KMS-11 (cell line): ENCODE measurements at regions not wholly inside any gene's neighbourhood (a gene's known extent, or its start where the extent isn't known, plus 50 kb on each side); places are given as distances from the start of the nearest gene placed in this dataset.

Experiments used
- H2AFZ ChIP-seq: fragments of 200-600 bp; sonication (generic); 2 replicates; pipeline ENCODE4 v1.6.1; 2016; ENCODE audit warnings: antibody characterized with exemption, mixed run types, low read depth
- H3K27ac ChIP-seq: fragments of 200-600 bp; sonication (generic); 2 replicates; pipeline ENCODE4 v1.6.1; 2016; ENCODE audit warnings: mild to moderate bottlenecking, mixed run types
- H3K27me3 ChIP-seq: fragments of 200-600 bp; sonication (generic); 2 replicates; pipeline ENCODE4 v1.6.1; 2017; ENCODE audit warnings: mild to moderate bottlenecking, low read depth, mixed run types, moderate library complexity; ENCODE audit not compliant: insufficient read depth
- H3K36me3 ChIP-seq: fragments of 200-600 bp; sonication (generic); 2 replicates; pipeline ENCODE4 v1.6.1; 2017; ENCODE audit warnings: mild to moderate bottlenecking, mixed run types; ENCODE audit not compliant: insufficient read depth
- H3K4me1 ChIP-seq: fragments of 200-600 bp; sonication (generic); 2 replicates; pipeline ENCODE4 v1.6.1; 2016; ENCODE audit warnings: mild to moderate bottlenecking, low read depth, mixed run types; ENCODE audit not compliant: poor library complexity, severe bottlenecking
- H3K4me2 ChIP-seq: fragments of 200-600 bp; sonication (generic); 2 replicates; pipeline ENCODE4 v1.7.0; 2016; ENCODE audit warnings: mild to moderate bottlenecking, mixed run types
- H3K4me3 ChIP-seq: fragments of 200-600 bp; sonication (generic); IDR thresholded peaks from 2 replicates; pipeline ENCODE4 v1.6.1; 2017; ENCODE audit warnings: low read depth, low read length, mixed read lengths; ENCODE audit not compliant: insufficient read depth
- H3K79me2 ChIP-seq: fragments of 200-600 bp; sonication (generic); 2 replicates; pipeline ENCODE4 v1.6.1; 2016; ENCODE audit warnings: low read depth, mixed run types; ENCODE audit not compliant: insufficient read depth
- H3K9ac ChIP-seq: fragments of 200-600 bp; sonication (generic); 2 replicates; pipeline ENCODE4 v1.6.1; 2016; ENCODE audit warnings: mild to moderate bottlenecking, mixed run types
- H4K20me1 ChIP-seq: fragments of 200-600 bp; sonication (generic); 2 replicates; pipeline ENCODE4 v1.6.1; 2016; ENCODE audit warnings: mild to moderate bottlenecking, mixed run types; ENCODE audit not compliant: insufficient read depth
- CTCF ChIP-seq: fragments of 200-600 bp; sonication (generic); conservative IDR thresholded peaks from 2 replicates; pipeline ENCODE4 v1.6.1; 2017; ENCODE audit warnings: low read depth, mild to moderate bottlenecking, antibody characterized with exemption, low read length, moderate library complexity, mixed read lengths

GRCh38 chr5:40356248-40356647 is 323.5 kb upstream of the PTGER4 start:
- no peak for TF ChIP-seq CTCF
- no peak overlapping the region for H3K27ac ChIP-seq

GRCh38 chr5:40355846-40356245 is 323.9 kb upstream of the PTGER4 start:
- no peak overlapping the region for H3K27ac ChIP-seq
- TF ChIP-seq CTCF = no peak
- no peaks in the 10 kb centered on the region for H3K27me3 ChIP-seq
- H3K9ac ChIP-seq = no peak overlapping the region
- no peaks in the 10 kb centered on the region for H3K79me2 ChIP-seq
- no peak overlapping the region for H2AFZ ChIP-seq
- H3K4me1 ChIP-seq = no peaks in the 10 kb centered on the region
- H3K4me2 ChIP-seq = no peak overlapping the region
- no peaks in the 10 kb centered on the region for H4K20me1 ChIP-seq
- no peaks in the 10 kb centered on the region for H3K36me3 ChIP-seq
- no peak overlapping the region for H3K4me3 ChIP-seq

More at GRCh38 chr5:40356248-40356647, 323.5 kb upstream of the PTGER4 start:
- Histone ChIP-seq H3K4me1 (no peaks in the 10 kb centered on the region), H2AFZ (no peak overlapping the region), H3K4me3 (no peak overlapping the region), H4K20me1 (no peaks in the 10 kb centered on the region), H3K36me3 (no peaks in the 10 kb centered on the region), H3K4me2 (no peak overlapping the region), H3K79me2 (no peaks in the 10 kb centered on the region), H3K9ac (no peak overlapping the region), H3K27me3 (no peaks in the 10 kb centered on the region)

GRCh38 chr5:40355181-40355580 is 324.5 kb upstream of the PTGER4 start:
- no peaks in the 10 kb centered on the region for H3K27me3 ChIP-seq
- no peak overlapping the region for H3K4me3 ChIP-seq
- no peak for TF ChIP-seq CTCF
- H3K9ac ChIP-seq = no peak overlapping the region
- H3K79me2 ChIP-seq = no peaks in the 10 kb centered on the region
- no peaks in the 10 kb centered on the region for H3K4me1 ChIP-seq
- no peak overlapping the region for H2AFZ ChIP-seq
- H3K4me2 ChIP-seq = no peak overlapping the region
- no peaks in the 10 kb centered on the region for H3K36me3 ChIP-seq
- no peak overlapping the region for H3K27ac ChIP-seq
- H4K20me1 ChIP-seq = no peaks in the 10 kb centered on the region

- H3K27ac ChIP-seq = no peak overlapping the region
- no peak overlapping the region for H3K4me2 ChIP-seq
- H3K4me1 ChIP-seq = no peaks in the 10 kb centered on the region
- no peaks in the 10 kb centered on the region for H3K79me2 ChIP-seq
- no peak overlapping the region for H3K4me3 ChIP-seq
- H3K36me3 ChIP-seq = no peaks in the 10 kb centered on the region
- TF ChIP-seq CTCF = no peak
- no peaks in the 10 kb centered on the region for H4K20me1 ChIP-seq
- no peaks in the 10 kb centered on the region for H3K27me3 ChIP-seq
- no peak overlapping the region for H2AFZ ChIP-seq
- H3K9ac ChIP-seq = no peak overlapping the region
Measured at GRCh38 chr5:40354171-40354570, 325.5 kb upstream of the PTGER4 start.

GRCh38 chr5:40353442-40353841 is 326.3 kb upstream of the PTGER4 start:
- Histone ChIP-seq H3K9ac (no peak overlapping the region), H4K20me1 (no peaks in the 10 kb centered on the region), H3K36me3 (no peaks in the 10 kb centered on the region), H3K4me1 (no peaks in the 10 kb centered on the region), H3K4me3 (no peak overlapping the region), H3K79me2 (no peaks in the 10 kb centered on the region), H2AFZ (no peak overlapping the region), H3K27ac (no peak overlapping the region), H3K4me2 (no peak overlapping the region), H3K27me3 (no peaks in the 10 kb centered on the region)
- TF ChIP-seq CTCF = no peak
